ENCODE measurements at regions not wholly inside any gene's neighbourhood (a gene's known extent, or its start where the extent isn't known, plus 50 kb on each side); places are given as distances from the start of the nearest gene placed in this dataset.

GRCh38 chr6:113529196-113529595, 327.9 kb upstream of the MARCKS start:
- Histone ChIP-seq H3K9me3 (no peaks in the 10 kb centered on the region), H3K4me2 (no peak overlapping the region), H3K4me3 (no peak overlapping the region), H3K27ac (no peak overlapping the region), H3K4me1 (no peaks in the 10 kb centered on the region)
- ChIA-PET CTCF (no interaction called here), POLR2A (no interaction called here)
- DNase-seq (ENCODE audit: low read depth in 1 of 2, low spot score in 1 of 2) (no peak), FAIRE-seq (no peak), ATAC-seq (no peak)
- no peak for TF ChIP-seq CTCF (IDR thresholded peaks at IDR 0.05)
- TF ChIP-seq FOXS1 (CRISPR knock-in tag; IDR thresholded peaks at IDR 0.05): no peak
- TF ChIP-seq HOXA7 (CRISPR knock-in tag; IDR thresholded peaks at IDR 0.05): no peak
- TF ChIP-seq MAZ (IDR thresholded peaks at IDR 0.05; ENCODE audit: borderline replicate concordance, low read depth, low read length): no peak
- TF ChIP-seq USF2 (IDR thresholded peaks at IDR 0.05): no peak
- no peak for TF ChIP-seq FOSB (CRISPR knock-in tag; IDR thresholded peaks at IDR 0.05)
- TF ChIP-seq BHLHE40 (IDR thresholded peaks at IDR 0.05; ENCODE audit: low read depth, low read length): no peak
- no peak for TF ChIP-seq NR3C1 (IDR thresholded peaks at IDR 0.05)
- no peak for TF ChIP-seq CHD4 (IDR thresholded peaks at IDR 0.05; ENCODE audit: borderline replicate concordance)
- no peak for TF ChIP-seq ELK1 (IDR thresholded peaks at IDR 0.05; ENCODE audit: low read depth, low read length)

GRCh38 chr6:113529879-113530278, 327.3 kb upstream of the MARCKS start:
- H3K4me1 ChIP-seq: no peaks in the 10 kb centered on the region
- H3K9me3 ChIP-seq: no peaks in the 10 kb centered on the region
- H3K4me3 ChIP-seq: no peak overlapping the region
- ChIA-PET CTCF (no interaction called here), POLR2A (no interaction called here)
- WGBS (ENCODE audit: missing lambda C conversion rate): 79% methylated on average over 1 of the region's 1 CpG
- no peak for ATAC-seq
- no peak overlapping the region for H3K4me2 ChIP-seq
- no peak for DNase-seq (ENCODE audit: low read depth in 1 of 2, low spot score in 1 of 2)
- H3K27ac ChIP-seq: no peak overlapping the region
- no peak for TF ChIP-seq HMGXB4 (CRISPR knock-in tag; IDR thresholded peaks at IDR 0.05; ENCODE audit: borderline replicate concordance)
- TF ChIP-seq GATA3 (IDR thresholded peaks at IDR 0.05; ENCODE audit: borderline replicate concordance): no peak
- TF ChIP-seq ZNF302 (CRISPR knock-in tag; IDR thresholded peaks at IDR 0.05): no peak
- TF ChIP-seq CTCF (IDR thresholded peaks at IDR 0.05): no peak
- no peak for TF ChIP-seq RCOR1 (IDR thresholded peaks at IDR 0.05; ENCODE audit: low read depth, low read length)
- no peak for TF ChIP-seq ZFP36 (IDR thresholded peaks at IDR 0.05; ENCODE audit: borderline replicate concordance, partially characterized antibody)
- no peak for TF ChIP-seq HEYL (CRISPR knock-in tag; IDR thresholded peaks at IDR 0.05)
- TF ChIP-seq NPAS2 (CRISPR knock-in tag; IDR thresholded peaks at IDR 0.05; ENCODE audit: borderline replicate concordance): no peak
- TF ChIP-seq CHD4 (IDR thresholded peaks at IDR 0.05; ENCODE audit: borderline replicate concordance): no peak
- no peak for TF ChIP-seq ESRRA (IDR thresholded peaks at IDR 0.05; ENCODE audit: borderline replicate concordance, low read length)
- TF ChIP-seq E2F6 (IDR thresholded peaks at IDR 0.05; ENCODE audit: borderline replicate concordance, low read depth): no peak
- no peak for TF ChIP-seq FOSL2 (IDR thresholded peaks at IDR 0.05)
- no peak for TF ChIP-seq FOSL2 (CRISPR knock-in tag; IDR thresholded peaks at IDR 0.05)
- no peak for TF ChIP-seq MAZ (IDR thresholded peaks at IDR 0.05; ENCODE audit: borderline replicate concordance, low read depth, low read length)
- no peak for TF ChIP-seq RFX5 (IDR thresholded peaks at IDR 0.05)
- TF ChIP-seq HES2 (IDR thresholded peaks at IDR 0.05): no peak
- TF ChIP-seq CBX2 (IDR thresholded peaks at IDR 0.05; ENCODE audit: borderline replicate concordance, low read depth): no peak
- FAIRE-seq: no peak

Data from A549 (cell line).